Femur (tissue), 1 donor: ENCODE measurements at regions not wholly inside any gene's neighbourhood (a gene's known extent, or its start where the extent isn't known, plus 50 kb on each side); places are given as distances from the start of the nearest gene placed in this dataset.

Experiments
- DNase-seq: peaks from one replicate; pipeline ENCODE4 v3.0.0-alpha.2; 2017

DNA sequence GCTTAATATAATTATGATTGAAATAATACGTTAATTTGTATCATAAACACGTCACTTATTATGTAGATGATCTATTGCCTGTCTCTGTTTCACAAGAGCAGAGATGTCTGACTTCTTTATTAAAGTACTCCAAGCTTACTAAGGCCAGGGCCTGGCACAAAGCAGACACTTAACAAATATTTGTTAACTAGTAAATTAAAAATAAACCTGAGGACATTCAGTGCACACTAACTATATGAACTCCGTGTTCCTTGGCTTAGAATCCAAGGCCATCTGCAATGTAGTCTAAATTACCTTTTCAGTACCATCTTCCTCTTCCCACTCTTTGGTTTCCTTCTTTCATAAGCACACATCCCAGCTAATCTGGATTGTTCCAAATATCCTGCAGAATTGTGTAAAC, 210.8 kb upstream of the SOX9 start:
- DNase-seq, result no peak

DNA sequence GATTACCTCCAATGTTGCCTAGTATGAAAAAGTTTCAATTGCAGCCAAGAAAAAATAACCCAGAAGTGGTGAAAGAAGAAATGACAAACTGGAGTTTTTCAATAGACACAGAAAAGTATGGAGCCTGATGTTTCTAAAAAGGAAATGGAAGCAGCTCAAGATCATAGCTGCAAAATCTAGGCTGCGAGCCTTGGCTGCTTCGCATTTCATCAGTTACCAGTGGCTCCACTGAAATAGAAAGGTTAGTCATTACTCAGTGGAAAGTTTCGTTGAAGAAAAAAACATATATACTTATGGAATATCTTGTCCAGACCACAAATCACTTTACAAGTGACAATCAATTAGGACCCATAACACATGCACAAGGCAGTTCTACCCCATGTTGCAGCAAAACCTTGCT, 206.8 kb upstream of the SOX9 start:
- no peak for DNase-seq

DNA sequence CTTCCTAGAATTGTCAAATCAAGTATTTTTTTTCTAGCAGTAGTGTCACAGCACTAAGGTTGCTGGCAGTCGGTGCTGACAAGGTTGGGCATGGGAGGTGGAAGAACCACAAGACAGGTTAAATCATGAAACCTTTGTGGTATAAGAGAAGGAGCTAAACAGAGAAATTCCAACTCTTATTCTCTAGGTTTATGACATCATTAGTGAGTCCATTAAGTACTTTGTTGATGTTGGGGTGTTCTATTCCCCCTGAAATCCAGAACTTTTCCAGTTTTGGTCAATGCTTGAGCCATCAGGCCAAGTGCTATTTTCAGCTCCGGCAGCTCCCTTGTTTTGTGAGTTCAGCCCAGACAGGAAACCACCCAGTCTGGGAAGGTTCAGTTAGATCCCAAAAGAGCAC, 206.0 kb upstream of the SOX9 start:
- DNase-seq, result no peak

DNA sequence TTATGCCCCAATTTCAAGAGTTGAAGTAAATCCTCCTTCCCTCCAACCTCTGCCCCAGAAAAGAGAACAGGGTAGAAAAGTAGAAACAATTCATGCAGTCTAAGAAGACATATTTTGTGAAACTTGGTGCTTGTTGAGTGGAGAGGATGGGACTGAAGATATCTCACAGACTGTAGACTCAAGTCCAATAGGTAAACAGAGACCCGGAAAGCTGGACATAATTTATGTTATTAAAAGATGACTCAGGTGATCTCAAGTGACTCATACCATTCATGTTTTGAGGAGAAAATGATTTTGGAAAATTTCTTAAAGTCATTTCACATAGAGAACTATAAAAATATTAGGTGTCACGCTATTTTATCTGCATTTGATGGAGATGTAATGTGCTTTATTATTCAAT, 203.1 kb upstream of the SOX9 start:
- DNase-seq, result no peak

DNA sequence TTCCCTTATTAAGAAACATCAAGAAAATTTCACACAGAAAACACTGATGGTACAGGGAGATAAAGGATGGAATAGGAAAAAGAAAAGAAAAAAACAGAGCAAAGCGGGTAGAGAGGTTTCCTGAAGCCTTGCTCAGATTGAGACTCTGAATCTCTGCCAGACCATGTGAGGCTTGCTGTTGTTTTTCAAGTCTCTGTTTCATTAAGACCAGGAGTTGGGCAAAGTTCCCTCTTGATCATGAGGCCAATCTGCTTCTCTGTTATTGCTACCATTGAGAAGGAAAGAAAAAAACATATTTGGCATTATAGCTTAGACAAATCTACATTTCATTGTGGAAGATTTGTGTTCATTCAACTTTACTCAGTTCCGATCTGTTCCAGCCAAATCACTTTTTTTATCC, 201.6 kb upstream of the SOX9 start:
- DNase-seq, result no peak

DNA sequence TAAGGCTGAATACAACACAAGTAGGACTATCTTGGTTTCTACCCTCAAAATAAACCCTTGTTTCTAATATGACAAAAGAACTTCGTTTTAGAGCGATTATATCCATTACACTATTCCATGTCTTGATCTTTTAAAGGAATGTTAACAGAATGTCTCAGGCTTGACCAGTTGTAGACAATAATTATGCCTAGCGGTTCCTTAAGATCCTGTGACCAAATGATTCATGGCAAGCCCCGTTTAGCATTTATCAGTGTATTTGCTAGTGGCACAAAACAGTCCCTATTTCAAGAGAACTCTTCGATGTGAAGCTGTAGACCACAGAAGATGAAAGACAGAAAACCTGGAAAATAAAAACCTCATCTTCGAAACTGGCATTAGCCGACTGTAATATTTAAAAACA, 200.9 kb upstream of the SOX9 start:
- DNase-seq, result no peak

DNA sequence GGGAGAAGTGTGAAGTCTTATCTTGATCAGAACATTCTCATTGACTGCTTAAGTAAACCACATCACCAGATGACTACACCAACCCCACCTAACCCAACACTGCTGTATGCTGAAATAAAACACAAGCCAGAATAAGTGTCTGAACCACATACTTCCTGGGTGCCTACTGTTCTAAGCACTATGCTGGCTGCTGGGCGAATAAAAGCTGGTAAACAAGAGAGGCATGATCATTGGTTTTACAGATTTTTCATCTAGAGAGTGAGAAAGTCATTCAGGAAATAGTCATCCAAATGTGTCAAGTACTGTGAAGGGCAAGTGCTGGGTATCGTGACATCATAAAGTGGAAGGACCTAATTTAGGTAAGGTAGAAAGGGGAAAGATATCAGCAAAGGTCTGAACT, 199.0 kb upstream of the SOX9 start:
- DNase-seq, result no peak

DNA sequence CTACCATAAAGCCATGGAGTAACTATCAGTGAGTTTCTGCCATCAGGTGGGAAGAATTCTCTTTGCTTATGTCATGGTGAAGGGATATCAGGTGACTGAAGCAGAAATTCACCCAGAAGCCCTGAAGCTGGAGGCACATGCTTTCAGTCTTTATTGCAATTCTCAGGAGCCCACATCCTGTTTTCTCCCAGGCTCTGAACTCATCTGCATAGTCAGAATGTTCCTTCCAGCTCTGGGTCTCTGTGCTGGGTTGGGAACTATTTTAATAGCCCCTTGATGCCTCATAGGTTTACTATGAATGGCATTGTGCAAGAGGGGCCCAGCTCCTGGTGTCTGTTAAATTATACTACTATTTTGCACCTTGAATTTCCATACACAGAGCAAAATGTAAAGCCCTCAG, 198.4 kb upstream of the SOX9 start:
- DNase-seq, result no peak

DNA sequence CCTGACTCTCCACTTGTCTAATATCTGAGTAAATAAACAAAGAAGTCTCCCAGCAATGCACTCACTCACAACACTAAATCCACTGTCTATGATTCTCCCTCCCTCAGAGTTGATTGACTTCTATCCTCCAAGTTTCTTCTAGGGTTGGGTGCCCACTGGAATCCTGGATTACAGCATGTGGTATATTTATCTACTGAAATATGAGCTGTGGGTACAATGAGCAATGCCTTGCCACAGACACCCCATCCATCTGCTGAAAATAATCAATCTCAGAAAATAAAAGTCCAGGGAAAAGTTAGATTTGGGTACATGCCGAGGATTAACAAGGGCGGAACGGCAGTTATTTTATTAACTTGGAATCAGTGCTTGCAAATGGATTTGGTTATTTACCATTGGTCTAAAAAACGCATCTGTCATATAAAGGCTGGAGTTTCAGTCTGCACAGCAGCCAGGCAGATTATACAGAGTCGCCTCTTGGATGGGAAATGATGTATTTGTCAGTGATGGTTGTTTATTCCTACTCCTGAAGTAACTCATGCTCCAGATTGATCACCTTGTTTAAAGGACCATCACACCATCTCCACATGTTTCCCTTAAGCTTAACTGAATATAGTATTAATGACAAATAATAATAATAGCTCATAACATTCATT, 193.9 kb upstream of the SOX9 start:
- DNase-seq, result no peak

DNA sequence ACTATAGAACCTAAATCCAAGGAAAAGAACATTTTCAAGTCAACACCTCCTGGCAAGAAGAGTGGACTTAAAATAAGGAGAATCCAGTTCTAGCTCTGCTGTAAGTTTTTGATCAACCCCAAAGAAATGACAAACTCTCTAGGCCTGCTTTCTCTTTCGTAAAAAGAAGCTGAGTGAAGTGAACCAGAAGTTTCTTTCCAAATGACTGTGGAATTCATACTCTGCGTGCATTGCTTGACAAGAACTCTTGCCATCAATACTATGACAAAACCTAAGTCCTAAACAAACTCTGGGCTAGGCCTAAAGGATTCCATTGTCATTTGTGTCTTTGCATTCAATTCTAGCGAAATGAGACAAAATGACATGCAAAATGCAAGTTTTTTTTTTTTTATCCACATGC, 187.5 kb upstream of the SOX9 start:
- no peak for DNase-seq

DNA sequence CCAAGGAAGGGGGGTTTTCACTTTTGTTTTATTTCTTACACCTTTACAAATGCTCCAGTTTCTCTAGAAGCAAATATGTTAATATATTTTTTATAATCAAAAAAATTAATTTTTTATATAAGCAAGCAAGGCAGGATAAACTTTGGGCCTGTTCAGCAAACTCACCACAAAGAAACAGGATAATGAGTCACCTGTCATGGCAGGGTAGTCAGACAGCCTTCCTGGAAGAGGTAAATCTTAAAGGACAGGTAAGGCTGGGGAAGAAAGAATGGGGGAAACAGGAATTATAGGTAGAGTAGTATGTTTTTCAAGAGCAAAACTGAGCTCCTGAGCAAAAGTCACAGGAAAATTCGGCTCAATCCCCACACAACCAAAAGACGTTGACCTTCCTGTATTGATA, 186.3 kb upstream of the SOX9 start:
- DNase-seq, result no peak

DNA sequence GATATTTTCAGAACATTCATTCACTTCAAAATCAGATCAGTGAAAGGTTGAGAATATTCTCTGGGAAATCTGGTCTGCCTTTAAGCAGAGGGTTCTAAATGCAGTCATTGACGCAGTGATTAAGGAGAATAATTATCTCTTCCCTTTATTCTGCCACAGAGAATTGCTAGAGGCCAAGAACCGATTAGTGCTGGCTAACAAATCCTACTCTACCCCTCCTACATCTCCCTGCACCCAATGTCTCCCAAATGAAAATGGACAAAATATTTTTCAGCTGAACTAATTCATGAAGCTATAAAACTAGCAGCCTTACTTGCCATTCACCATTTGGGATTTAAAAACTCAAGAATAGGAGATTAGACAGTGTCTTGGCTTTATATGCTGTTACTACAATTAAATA, 185.5 kb upstream of the SOX9 start:
- no peak for DNase-seq

DNA sequence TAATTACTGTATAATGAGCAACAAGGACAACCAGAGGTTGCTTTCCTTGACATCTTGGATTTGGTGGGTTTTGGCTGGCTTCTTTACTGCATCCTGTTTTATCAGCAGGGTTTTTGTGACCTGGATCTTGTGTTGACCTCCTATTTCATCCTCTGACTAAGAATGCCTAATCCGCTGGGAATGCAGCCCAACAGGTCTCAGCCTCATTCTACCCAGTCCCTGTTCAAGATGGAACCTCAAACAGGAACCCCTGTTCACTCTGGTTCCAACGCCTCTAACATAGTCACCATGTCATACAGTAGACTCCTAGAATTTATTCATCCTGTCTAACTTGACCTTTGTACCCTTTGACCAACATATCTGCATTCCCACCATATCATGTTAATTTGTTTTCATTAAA, 183.8 kb upstream of the SOX9 start:
- no peak for DNase-seq

DNA sequence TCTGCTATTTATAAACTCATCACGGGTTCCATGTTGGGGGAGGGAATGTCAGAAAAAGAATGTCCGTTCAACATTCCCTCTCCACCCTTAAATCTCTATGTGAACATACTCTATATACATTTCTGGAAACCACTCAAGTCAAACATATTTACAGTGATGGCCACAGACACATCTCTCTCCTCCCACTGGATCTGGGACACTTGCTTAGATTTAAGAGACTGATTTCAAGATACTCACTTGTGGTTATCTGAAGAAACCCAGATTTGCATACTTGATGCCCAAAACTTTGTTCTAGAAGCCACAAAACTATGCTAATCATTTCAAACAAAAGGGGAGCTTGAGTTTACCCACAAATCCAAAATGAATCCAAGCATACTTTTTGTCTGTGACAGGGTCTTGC, 182.9 kb upstream of the SOX9 start:
- no peak for DNase-seq

DNA sequence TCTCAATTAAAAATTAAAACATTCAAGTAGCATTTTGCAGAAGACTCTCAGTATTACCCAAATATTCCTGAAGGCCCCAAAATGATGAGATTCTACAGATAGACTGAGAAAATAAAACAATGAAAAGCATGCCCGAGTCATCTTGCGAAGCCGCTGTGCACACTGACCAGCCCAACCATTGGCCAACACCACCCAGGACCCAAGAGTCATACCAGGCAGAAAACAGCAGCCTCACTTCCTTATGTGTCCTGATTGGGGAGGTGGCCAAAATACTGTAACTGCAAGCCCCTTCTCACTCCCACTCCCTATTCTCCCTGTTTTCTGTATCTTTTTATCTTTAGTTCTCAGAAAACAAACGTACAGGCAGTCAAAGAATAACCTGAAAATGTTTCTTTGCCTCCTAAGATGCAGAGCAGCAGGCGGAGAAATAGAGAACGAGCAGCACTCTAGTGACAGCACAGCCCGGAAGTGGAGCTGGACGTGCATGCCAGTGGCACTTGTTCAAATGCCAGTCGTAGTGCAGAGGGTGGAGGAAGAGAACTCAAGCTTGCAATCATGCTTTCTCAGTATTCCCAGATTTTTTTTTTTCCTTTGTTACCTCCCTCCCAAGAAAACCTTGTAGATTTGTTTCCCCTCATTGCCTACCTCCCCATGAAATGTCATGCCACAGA, 182.3 kb upstream of the SOX9 start:
- no peak for DNase-seq

DNA sequence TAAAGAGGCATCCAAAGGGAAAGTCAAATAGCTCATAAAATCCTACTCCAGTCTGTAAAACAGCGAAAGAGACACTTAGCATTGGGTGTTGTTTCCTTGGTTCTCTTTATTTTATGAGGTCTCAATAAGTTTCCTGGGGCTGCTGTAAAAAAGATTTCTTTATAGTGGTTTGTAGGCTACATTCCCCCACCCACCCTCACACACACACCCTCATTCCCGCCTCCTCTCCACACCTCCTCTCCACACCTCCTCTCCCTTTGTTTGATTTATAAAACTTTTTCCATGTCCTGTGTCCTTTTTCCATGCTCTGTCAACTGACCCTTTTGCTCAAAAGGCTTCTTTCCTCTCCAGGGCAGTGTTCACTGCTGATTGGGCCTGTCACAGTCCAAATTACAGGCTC, 178.9 kb upstream of the SOX9 start:
- DNase-seq, result no peak

DNA sequence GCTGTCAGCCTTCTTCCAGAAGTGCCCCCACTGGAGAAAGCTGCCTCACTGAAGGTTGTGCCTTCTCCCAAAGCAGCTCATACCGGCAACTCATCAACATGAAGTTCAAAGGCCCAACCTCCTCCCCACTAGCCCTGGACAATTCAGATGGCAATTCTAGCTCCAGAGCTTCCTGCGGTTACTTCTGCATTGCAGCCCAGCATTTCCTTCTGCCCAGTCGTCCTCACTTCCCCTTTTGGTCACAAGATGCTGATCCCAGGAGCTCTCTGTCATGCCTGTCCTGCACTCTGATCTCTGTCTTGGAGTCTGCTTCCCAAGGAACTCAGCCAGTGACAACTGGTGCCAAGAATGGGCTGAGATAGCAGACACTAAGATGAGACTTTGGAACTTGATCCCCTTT, 178.2 kb upstream of the SOX9 start:
- DNase-seq, result no peak

DNA sequence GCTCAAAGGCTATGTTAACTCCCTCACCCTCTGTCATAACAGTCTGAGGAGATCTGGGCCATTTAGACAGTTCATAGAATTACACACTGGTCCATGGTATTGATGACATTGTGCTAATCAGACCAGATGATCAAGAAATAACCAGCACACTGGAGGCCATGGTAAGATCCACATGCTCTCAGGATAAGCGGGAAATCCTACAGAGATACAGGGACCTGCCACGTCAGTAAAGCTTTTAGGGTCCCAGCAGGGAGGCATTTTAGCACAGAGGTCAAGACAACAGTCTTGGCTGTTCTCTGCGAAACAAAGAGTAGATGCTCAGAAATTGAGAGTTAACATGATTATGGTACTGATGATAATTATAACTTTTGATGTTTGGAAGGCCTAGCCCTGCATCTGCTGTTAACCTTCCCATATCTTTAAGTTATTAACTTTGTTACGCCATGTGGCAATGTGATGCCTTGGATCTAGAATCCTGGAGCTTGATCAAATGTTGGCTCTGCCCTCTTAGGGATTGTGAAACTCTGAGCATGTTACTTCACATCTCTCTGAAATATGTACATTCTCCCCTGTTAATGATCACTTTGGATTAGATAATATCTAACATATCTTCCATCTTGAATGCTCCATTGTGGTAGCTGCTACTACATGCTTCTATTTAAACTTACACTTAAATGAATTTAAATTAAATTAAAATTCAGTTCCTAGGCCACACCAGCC, 172.0 kb upstream of the SOX9 start:
- DNase-seq, result no peak

DNA sequence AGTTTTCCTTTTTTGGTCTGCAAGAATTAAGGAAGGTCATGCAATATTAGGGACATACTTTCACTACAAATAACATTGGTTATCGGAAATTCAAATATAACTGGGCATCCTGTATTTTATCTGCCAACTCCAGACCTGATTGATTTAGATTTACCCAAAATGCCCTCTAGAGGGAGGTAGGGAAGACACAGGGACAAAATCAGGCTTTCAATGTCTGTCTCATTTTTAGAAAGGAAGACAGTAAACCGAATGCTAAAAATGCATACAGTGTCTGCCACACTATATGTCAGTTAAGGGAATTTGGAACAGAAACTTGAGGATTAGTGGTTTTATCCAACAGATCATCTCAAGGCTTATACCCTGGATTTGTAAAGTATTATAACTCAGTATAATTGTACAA, 161.7 kb upstream of the SOX9 start:
- DNase-seq, result no peak

DNA sequence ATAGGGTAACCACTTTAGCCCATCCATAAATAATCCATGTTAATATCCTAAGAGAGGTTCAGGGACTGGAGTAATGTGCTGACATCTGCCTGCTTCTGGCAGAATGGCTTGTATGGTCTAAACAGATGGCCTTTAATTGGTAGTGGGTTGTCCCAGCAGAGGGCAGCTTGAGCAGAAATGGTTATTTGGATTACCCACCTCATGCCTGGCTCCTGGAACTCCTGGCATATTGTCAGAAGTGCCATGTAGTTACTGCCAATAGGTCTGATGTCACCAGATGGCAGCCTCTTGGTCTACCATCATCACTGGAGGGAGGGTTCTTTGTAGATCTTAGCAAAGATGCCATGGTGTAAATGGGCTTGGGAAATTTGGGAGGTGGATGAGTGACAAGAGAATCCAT, 157.5 kb upstream of the SOX9 start:
- DNase-seq, result no peak

DNA sequence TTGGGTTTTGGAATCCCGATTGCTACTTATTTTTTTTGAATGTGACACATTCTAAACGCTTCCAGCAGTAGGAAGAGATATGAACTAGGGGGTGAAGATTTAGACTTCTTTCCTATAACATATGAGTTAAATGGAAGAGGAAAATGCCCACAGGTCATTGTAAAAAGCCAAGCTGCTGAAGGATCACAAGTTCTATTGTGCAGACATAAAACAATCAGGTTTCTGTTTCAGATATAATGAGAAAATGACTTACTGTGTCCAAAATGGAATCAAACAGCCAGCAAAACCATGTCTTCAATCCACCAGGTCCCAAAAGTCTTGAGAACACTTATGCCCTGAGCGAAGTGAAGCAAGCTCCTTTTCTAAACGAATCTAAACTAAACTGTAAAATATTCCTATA, 157.0 kb upstream of the SOX9 start:
- no peak for DNase-seq

DNA sequence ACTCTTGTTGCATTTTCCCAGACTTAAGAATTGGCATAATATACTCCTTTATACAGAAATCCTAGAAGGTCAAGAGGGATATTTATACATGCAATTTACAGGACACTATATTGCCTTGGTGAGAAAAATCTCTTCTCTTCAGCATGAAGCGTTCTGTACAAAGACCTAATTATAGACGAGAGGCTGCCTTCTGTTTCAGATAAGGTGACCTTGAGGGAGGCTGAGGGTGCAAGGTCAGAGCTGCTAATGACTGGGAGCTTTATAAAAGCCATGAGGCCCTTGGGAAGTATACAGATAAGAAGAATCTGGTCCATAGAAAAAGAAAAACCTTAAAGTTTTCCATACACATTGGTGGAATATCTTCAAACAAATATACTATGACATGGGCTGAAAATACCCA, 156.3 kb upstream of the SOX9 start:
- no peak for DNase-seq

DNA sequence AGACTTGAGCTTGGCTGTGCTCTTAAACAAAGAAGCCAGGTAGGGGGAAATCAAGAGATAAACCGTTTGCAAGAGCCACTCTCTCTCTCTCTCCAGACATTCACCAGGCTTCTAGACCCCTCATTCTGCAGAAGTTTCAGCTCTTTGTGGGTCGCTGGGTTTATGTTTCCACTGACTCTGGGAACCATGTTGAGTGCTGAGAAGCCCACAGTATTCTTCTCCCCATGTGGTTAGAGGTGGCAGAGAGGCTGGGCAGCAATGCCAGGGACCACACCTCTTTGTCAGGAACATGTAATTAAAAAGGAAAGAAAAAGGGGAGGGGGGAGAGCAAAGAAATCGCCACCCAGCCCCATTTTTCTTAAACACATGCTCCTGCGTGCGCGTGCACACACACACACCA, 154.8 kb upstream of the SOX9 start:
- peak; percentile 49 for DNase-seq

DNA sequence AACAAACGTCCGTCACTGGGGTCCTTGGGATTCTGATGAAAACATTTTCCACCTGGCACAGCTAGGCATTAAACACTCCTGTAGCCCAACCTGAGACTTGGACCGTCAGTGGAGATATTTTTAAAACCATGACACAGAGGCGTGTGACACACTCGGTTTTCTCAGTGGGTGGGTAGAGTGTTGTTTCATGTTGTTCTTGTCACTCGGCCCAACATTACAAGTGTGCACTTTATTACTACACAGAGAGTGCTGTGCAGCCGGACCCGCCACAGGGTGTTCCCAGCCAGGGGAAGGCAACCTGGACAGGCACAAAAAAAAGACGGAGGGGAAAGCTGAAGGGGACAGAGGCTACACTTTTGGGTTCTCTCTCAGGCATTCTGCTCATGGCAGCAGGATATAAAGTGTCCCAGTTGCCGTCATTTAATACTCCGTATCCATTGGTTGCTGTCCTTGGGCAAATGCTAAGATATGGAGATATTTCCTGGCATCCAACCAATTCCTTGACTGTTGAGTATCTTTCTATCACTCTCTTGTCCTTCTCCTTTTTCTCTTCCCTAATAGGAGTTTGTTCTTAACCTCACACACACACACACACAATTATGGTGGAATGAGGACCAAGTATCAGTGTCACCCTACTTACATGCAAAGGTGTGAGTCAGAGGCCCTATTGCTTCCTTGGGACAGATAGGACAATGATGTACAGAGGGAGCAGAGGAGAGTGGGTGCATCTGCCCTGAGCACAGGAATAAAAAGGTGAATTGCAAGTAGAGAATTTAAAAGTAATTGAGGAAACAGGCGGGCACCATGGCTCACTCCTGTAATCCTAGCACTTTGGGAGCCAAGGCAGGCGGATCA, 154.1 kb upstream of the SOX9 start:
- DNase-seq, result no peak
